GM19372 (cell line): ENCODE measurements at regions not wholly inside any gene's neighbourhood (a gene's known extent, or its start where the extent isn't known, plus 50 kb on each side); places are given as distances from the start of the nearest gene placed in this dataset.

ENCODE experiments used
- ATAC-seq: cut with Tn5 transposase; IDR thresholded peaks from one replicate; pipeline ENCODE4 v1.9.1; 2021; ENCODE audit warnings: mild to moderate bottlenecking, low read depth, moderate library complexity; ENCODE audit not compliant: unreplicated experiment

DNA sequence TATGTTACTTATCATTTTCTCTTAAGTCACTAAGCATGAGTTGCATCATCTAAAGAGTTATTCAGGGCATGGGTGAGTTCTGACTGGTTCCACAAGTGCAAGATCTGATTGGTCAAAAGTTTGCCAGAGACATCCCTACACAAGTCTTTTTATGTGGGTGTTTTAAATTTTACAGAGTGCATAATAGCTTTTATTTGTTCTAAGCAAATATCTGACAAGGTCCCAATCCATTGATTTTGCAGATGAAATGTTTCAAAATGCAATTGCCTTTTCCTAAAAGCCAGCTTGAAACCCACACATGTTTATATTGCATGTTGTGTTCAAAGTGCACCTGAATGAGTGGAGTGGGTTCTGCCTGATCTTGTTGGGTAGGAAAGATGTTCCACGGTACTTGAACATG is 101.7 kb upstream of the PAX6 start:
- ATAC-seq, result no peak

DNA sequence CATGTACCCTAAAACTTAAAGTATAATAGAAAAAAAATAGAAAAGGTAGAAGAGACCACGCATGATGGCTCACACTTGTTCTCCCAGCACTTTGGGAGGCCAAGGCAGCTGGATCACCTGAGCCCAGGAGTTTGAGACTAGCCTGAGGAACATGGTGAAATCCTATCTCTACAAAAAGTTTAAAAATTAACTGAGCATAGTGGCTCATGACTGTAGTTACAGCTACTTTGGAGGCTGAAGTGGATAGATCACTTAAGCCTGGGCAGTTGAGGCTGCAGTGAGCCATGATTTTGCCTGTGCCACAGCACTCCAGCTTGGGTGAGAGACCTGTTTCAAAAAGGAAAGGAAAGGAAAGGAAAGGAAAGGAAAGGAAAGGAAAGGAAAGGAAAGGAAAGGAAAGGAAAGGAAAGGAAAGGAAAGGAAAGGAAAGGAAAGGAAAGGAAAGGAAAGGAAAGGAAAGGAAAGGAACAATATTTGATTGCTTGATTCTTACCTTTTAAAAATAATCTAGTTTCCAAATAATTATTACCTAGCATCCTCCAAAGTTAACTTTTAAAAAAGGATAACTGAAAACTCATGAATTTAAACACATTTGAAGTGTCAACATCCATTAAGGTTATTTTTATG is 99.9 kb upstream of the PAX6 start:
- ATAC-seq, result no peak

DNA sequence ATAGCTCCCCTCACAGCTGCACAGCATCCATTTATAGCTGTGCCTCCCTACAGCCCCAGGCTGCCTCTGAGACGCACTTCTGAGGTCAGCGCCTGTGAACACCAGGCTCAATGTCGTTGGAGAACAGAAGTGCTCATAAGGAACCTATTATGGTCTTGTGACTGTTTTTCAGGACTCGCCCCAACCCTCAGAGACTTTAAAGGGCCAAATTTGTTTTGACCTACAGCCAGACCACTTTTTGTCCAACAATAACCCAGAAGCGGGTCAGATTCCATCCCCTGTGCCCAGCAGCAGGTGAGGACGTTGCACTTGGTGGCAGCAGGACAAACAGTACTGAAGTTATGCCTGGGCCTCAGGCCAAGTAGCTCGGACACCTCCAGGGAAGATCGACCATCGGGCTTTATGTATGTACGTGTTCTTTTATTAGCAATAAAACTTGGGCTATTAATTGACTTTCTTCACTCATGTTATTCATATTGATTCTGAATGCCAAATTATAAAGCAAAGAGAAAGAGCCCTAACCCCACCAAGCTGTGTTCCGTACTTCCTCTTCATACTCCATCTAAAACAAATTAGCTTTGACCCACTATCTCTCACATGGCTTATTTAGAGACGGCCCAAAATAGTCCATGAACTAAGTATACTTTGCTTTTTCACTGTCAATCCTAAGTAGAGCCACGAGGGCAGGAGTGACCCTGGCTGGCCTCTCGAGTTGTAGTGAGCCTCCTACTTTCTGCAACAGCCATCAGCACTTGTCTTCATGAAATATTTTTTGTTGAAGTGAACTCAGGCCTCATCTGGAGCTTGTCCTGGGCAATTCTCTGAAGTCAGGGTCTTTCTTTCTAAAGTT is 92.3 kb upstream of the PAX6 start:
- ATAC-seq, result no peak

DNA sequence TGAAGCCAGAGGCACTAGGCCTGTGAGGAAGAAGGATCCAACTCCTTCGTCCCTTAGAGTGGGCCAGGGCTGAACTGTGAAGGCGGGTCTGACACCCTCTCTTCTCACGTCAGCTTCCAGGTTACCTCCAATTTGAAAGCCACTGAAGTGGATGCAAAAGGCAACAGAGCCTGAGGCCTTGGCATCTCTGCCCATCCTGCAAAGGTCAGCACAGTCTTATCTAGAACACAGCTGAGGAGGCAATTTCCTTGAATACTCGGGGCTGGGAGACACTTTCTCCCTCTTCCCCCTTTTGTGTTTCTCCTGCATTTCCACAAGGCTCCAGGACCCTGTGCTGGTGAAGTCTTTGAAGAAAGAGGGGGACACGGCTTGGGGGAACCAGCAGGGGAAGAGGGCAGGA is 91.6 kb upstream of the PAX6 start:
- ATAC-seq, result no peak

DNA sequence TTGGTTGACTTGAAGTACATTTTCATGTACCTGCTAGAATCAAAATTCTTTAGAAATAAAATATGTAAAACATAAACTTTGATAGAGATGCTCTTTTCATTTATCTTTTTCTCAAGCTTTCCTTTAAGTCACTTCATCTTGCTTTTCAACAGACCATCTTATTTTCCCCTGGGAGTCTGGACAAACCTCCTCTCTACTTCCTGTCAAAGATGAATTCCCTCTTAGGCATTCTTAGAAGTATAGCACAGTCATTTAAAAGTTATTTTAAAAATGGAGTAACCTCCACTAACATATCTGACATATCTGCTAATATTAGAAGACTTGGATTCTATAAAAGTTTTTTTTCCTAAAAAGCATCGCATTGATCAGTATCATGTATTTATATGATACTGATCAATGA is 84.8 kb upstream of the PAX6 start:
- no peak for ATAC-seq

DNA sequence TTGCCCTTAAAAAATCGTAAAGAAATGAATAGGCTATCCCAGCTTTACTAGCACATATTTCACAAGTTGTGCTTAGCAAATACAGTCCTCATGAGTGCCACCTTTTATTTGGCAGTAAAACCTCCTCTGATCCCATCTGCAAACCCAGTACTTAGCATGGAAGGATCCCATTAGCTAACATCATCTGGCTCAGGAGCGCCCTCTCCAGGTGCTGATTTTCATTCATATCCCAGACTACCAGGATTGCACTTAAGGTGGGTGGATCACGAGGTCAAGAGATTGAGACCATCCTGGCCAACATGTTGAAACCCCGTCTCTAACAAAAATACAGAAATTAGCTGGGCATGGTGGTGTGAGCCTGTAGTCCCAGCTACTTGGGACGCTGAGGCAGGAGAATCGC is 76.1 kb upstream of the PAX6 start:
- ATAC-seq, result no peak

DNA sequence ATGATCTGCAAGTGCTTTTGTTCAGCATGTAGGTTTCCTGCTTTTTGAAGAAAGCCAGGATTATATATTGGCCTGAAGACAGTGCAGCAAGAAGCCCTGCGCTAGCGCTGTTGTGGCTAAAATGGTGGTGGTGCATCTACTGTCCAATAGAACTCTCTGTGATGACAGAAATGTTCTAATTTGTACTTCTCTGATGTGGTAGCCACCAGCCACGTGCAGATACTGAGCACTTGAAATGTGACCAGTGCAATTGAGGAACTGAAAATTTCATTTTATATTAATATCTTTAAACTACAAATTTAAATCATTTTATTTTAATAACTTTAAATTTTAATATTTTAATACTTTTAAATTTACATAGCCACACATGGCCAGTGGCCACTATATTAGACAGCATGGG is 73.0 kb upstream of the PAX6 start:
- no peak for ATAC-seq

DNA sequence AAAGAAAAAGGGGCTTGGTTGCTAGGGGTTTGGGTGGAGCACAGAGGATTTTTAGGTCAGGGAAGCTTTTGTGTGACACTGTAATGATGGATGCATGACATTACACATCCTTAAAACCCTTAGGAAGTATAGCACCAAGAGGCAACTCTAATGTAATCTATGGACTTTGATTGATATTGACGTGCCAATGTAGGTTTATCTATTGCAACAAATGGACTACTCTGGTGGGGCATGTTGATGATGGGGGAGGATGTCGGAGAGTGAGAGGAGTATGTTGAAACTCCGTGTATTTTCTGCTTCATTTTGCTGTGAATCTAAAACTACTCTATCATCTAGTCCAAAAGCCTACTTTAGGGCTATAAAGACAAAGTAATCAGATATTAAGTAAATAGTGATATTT is 72.3 kb upstream of the PAX6 start:
- ATAC-seq, result no peak

DNA sequence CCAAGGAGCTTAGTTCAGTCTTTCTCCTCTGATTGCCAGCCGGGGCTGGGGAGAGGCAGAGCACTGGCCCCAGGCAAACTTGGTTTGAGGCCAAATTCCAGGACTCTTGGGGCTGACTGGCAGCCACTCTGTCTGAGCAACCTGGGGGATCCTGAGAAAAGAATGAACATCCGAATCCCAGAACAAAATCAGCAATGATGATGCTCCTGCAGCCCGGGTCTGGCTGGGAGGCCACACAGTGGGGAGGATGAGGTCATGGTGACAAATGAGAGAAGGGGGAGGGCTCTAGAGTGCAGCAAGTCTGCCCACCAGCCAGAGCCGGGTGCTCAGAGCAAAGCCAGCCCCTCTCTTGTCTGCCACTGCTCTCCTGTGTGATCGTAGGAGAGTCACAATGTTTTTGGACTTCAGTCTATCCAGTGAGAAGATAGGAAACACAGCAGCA is 71.8 kb upstream of the PAX6 start:
- ATAC-seq, result no peak

DNA sequence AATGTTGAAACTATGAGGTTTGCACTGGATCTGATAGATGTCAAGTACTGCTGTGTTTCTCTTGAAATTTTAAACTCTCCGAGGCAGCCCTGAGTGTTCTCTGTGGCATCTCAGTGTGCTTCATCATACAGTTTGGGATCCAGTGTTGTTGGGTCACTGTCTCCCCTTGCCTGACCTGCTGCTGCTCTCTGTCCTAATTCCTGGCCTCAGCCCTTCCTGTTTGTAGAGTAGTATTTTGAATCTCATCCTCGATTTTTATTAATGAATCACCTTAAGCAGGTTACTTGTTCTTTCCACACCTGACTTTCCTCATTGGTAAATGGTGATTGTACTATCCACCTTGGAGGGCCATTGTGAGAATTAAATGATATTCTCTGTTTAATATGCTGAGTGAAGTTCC is 70.7 kb upstream of the PAX6 start:
- ATAC-seq, result no peak

DNA sequence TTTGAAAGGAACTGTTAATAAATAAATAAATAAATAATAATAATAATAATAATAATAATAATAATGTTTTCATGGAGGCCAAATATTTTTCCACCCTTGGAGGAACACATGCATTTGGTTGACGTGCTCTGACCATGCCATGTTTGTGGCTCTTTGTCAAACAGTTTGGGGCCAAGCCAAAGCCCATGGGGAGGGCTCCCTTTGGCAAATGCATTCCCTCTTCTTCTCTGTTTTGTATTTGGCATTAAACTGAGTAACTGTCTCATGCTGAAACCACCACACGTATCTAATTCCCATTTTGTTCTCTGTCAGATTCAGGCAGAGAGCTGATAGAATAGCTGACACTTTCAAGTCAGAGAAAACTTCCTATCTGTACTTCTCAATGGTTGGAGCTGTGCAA is 68.6 kb upstream of the PAX6 start:
- ATAC-seq, result no peak

DNA sequence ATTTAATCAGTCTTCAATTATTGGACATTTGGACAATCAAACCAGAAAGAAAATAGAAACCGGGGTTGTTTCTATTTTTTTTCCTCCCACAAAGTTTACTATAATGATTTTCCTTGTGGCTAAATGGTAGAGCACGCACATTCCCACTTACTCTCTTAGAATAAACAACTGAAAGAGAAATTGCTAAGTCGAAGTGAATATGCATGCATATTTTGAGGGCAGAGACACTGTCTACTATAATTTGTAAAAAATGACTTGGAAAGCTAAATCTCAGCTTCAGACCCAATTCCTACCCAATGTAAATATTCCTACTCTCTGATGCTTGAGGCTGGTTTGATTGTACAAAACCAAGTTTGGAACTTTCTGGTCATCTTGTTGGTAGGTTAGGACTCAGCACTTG is 66.7 kb upstream of the PAX6 start:
- ATAC-seq, result no peak

DNA sequence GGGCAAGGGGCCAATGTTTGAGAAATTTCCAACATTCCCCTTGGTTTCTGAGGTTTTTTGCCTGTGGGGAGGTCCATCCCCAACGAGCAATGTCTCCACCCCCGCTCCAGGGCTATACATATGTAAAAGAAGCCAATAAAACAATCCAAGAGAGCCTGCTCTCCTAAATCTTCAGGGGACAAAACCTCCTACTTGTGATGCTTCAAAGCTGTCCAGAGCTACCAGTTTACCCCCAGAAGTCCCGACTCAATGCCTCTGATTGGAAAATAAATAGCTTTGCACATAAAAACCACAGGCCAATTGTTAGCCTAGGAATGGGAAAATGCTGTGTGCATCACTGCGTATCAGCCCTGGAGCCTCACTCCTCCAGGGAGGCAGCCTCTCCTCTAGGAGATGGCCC is 66.0 kb upstream of the PAX6 start:
- ATAC-seq, result no peak

DNA sequence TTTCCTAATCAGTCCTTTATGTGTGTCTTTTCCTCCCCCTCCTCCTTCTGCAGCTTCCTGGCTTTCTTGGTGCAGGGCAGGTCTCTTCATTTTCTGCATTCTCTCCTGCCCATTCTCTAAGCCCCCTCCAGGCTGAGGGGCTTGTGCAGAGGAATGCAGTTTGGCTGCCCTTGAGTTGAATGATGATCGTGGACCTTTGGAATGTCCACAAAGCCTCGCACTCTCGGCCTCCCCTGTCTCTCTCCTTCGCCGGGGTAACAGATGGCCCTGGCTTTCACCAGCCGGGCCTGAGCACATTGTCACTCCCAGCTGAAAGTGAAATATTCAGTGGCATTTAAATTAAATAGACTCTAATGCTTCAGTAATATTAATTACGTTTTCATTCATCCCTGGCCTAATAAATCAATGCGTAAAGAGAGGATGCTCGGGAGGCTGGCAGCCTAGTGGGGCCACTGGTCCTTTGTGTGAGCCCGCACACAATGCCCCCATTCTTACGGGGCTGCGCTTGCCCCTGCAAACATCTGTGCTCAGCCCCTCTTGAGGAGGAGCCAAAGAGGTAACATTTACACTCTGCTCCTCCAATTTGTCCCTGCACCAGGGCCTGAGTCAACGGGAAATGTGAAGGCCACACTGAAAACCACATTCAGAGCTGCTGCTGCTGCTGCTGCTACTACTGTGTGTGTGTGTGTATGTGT is 64.9 kb upstream of the PAX6 start:
- no peak for ATAC-seq

DNA sequence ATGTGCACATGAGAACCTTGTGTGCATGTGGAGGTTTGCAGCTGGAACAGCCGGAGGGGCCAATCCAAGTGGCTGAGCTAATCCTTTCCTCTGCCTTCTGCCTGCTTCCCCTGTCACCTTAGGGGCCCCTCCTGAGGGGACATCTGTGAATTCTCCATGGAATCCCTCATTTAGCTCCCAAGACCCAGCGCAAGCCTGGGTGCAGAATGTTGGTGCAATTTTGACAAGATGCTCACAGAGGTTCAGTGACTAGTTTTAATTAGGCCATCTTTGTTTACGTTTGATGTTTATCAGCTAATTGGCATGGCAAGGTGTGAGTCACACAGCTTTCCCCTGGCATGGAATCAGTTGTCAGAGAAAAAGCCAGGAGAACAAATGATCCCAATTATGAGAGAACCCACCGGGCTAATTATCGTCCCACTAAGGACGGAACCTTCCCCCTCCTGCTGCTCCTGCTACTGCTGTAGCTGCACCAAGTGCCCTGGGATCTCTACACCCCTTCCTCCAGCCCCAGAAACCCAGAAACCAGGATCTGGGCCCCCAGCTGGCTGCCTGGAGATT is 63.6 kb upstream of the PAX6 start:
- ATAC-seq, result no peak

DNA sequence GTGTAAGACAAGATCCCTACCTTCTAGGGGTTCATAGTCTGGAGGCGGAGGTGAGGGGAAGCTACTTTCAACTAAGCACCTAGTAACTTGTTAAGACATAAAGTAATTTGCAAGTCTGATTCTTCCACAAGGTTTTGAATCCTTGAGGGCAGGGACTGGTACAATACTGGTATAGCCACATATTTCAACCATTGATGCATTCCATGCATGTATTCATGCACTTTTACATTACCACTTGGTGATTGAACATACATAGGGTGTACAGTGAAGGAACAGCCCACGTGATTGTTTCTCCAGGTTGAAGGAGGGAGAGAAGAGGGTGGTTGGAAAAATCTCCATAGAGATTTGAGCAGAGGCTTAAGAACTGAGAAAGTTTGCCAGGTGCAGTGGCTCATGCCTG is 62.0 kb upstream of the PAX6 start:
- ATAC-seq, result no peak

DNA sequence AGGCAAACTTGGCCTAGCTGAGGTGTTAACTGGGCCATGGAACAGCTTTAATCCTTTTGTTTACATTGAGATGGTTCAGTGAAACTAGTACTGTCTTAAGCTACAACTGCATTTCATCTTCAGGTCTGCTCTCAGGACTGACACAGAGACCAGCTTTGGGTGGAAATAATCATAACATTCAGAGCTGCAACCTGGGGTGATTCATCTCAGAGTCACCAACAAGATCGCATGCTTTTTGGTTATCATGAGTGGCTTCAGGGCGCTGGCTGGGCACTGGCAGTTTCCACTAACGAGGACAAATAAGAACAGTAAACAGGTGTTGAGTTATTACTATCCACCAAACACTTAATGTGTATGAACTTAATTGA is 60.9 kb upstream of the PAX6 start:
- ATAC-seq, result no peak

DNA sequence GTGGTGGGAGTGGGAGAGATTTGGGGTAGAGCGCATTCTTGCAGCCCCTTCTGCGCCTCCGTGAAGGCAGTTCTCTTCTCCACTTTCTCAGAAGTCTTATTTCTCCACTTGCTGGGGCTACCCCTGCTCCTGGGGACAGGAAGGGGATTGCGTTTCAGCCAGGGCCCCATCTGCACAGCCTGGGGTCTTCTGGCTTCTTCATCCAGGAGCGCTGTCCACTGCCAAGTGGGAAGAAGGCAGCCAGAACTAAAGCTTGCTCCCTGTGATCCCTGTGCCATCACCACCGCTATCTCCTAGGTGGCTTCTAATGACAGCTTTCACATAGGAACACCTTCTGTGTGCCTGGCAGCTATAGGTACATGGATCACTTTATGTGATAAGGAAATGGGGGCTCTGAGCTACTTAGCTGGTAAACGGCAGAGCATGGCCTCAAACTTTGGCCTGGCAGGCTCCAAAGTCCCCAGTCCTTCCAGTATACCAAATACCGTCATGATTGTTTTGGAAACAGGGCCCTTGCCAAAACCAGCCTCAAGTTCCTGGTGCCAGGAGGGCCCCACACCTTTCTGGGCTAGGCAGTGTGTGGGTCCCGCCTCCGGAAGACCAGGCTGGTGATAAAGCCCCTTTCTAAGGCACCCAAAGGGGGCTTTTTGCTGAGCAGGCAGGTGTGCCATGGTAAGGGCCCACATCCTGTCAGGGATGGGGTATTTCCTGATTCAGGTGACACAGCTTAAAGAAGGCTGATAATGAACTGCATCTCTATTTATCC is 60.4 kb upstream of the PAX6 start:
- no peak for ATAC-seq

DNA sequence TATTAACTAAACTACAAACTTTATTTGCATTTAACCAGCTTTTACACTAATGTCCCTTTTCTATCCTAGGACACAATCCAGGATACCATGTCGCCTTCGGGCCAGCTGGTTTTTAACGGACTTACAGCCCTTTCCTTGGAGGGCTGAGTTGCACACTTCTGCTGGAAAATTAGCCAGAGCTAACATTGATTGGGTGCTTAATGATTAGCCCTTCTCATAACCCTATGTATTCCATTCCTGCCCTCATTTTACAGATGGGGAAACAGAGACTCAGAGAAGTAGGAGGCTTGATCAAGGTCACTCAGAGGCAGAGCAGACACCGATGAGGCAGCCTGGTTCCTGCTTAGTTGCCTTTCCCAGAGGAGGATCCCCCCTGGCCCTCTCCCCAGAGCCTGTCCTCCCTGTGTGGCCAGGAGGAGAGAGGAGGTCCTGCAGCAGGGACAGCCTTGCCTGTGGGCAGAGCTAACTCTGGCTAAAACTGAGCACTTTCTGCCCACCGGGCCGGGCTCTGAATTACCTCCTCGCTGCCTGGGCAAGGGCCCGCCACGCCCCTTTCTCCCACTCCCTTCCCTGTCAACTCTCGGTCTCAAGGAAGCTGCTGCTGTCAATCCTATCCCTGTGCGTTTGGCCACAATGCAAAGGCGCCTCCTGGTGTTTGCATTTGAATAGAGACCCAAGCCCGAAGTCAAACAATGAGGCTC is 59.6 kb upstream of the PAX6 start:
- ATAC-seq, result no peak

DNA sequence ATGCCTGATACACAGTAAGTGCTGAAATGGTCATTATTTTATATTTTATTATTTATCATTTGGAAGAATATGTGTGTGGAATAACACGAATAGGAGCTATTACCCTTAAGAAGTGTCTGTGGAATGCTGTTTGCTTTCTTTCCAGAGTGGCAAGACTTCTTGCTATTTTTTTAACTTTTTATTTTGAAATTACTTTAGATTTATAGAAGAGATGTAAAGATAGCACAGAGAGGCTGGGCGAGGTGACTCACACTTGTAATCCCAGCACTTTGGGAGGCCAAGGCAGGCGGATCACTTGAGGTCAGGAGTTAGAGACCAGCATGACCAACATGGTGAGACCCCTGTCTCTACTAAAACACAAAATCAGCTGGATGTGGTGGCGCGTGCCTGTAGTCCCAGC is 58.9 kb upstream of the PAX6 start:
- no peak for ATAC-seq
